ENCODE measurements at regions not wholly inside any gene's neighbourhood (a gene's known extent, or its start where the extent isn't known, plus 50 kb on each side); places are given as distances from the start of the nearest gene placed in this dataset.
A peak's percentile ranks its signal among the peaks of the same experiment; 100 is the strongest.

- DNase-seq: no peak
Observed at GRCh38 chr2:205860885-205861284, 178.6 kb downstream of the NRP2 start.

GRCh38 chr2:205860181-205860580 is 177.9 kb downstream of the NRP2 start:
- no peak for DNase-seq

GRCh38 chr2:205858881-205859441 is 176.7 kb downstream of the NRP2 start:
- peak; percentile 13 for DNase-seq

- no peak for DNase-seq
Observed at GRCh38 chr2:205858275-205858674, 176.0 kb downstream of the NRP2 start.

GRCh38 chr2:205857520-205858237 is 175.4 kb downstream of the NRP2 start:
- no peak for DNase-seq

GRCh38 chr2:205852457-205852856 is 170.2 kb downstream of the NRP2 start:
- DNase-seq: no peak

- no peak for DNase-seq
Observed at GRCh38 chr2:205850611-205851010, 168.3 kb downstream of the NRP2 start.

GRCh38 chr2:205850132-205850531 is 167.8 kb downstream of the NRP2 start:
- DNase-seq: no peak

GRCh38 chr2:205849136-205849535 is 166.8 kb downstream of the NRP2 start:
- no peak for DNase-seq

GRCh38 chr2:205848601-205849000 is 166.3 kb downstream of the NRP2 start:
- DNase-seq: no peak

Data from NCI-H146 (cell line).